ENCODE measurements at regions not wholly inside any gene's neighbourhood (a gene's known extent, or its start where the extent isn't known, plus 50 kb on each side); places are given as distances from the start of the nearest gene placed in this dataset.

- Histone ChIP-seq H4K20me1 (replicated peaks; ENCODE audit: insufficient read depth) (no peaks in the 10 kb centered on the region), H3K9me2 (ENCODE audit: insufficient read depth) (no peaks in the 10 kb centered on the region), H3F3A (replicated peaks; ENCODE audit: low read depth) (no peaks in the 10 kb centered on the region), H3K27ac (ENCODE audit: low read depth) (no peak overlapping the region), H2AFZ (no peak overlapping the region), H3K4me3 (no peak overlapping the region), H3K4me1 (ENCODE audit: insufficient read depth) (no peaks in the 10 kb centered on the region), H3K27me3 (ENCODE audit: insufficient read depth) (no peaks in the 10 kb centered on the region), H3K4me2 (no peak overlapping the region), H3K79me2 (replicated peaks; ENCODE audit: insufficient read depth) (no peaks in the 10 kb centered on the region), H3K36me3 (ENCODE audit: insufficient read depth) (no peaks in the 10 kb centered on the region)
- no peak for ATAC-seq
- no peak for DNase-seq (ENCODE audit: low spot score)
- no peak overlapping the region for H3K4me3 Mint-ChIP-seq
- H3K36me3 Mint-ChIP-seq (ENCODE audit: low read depth) = peaks cover 14% of the 10 kb centered on the region; the same call in 2 of the 3 replicates
- H3K9me3 Mint-ChIP-seq = peaks cover 22% of the 10 kb centered on the region
- no peak overlapping the region for H3K27ac Mint-ChIP-seq
- TF ChIP-seq, protein P1, sequence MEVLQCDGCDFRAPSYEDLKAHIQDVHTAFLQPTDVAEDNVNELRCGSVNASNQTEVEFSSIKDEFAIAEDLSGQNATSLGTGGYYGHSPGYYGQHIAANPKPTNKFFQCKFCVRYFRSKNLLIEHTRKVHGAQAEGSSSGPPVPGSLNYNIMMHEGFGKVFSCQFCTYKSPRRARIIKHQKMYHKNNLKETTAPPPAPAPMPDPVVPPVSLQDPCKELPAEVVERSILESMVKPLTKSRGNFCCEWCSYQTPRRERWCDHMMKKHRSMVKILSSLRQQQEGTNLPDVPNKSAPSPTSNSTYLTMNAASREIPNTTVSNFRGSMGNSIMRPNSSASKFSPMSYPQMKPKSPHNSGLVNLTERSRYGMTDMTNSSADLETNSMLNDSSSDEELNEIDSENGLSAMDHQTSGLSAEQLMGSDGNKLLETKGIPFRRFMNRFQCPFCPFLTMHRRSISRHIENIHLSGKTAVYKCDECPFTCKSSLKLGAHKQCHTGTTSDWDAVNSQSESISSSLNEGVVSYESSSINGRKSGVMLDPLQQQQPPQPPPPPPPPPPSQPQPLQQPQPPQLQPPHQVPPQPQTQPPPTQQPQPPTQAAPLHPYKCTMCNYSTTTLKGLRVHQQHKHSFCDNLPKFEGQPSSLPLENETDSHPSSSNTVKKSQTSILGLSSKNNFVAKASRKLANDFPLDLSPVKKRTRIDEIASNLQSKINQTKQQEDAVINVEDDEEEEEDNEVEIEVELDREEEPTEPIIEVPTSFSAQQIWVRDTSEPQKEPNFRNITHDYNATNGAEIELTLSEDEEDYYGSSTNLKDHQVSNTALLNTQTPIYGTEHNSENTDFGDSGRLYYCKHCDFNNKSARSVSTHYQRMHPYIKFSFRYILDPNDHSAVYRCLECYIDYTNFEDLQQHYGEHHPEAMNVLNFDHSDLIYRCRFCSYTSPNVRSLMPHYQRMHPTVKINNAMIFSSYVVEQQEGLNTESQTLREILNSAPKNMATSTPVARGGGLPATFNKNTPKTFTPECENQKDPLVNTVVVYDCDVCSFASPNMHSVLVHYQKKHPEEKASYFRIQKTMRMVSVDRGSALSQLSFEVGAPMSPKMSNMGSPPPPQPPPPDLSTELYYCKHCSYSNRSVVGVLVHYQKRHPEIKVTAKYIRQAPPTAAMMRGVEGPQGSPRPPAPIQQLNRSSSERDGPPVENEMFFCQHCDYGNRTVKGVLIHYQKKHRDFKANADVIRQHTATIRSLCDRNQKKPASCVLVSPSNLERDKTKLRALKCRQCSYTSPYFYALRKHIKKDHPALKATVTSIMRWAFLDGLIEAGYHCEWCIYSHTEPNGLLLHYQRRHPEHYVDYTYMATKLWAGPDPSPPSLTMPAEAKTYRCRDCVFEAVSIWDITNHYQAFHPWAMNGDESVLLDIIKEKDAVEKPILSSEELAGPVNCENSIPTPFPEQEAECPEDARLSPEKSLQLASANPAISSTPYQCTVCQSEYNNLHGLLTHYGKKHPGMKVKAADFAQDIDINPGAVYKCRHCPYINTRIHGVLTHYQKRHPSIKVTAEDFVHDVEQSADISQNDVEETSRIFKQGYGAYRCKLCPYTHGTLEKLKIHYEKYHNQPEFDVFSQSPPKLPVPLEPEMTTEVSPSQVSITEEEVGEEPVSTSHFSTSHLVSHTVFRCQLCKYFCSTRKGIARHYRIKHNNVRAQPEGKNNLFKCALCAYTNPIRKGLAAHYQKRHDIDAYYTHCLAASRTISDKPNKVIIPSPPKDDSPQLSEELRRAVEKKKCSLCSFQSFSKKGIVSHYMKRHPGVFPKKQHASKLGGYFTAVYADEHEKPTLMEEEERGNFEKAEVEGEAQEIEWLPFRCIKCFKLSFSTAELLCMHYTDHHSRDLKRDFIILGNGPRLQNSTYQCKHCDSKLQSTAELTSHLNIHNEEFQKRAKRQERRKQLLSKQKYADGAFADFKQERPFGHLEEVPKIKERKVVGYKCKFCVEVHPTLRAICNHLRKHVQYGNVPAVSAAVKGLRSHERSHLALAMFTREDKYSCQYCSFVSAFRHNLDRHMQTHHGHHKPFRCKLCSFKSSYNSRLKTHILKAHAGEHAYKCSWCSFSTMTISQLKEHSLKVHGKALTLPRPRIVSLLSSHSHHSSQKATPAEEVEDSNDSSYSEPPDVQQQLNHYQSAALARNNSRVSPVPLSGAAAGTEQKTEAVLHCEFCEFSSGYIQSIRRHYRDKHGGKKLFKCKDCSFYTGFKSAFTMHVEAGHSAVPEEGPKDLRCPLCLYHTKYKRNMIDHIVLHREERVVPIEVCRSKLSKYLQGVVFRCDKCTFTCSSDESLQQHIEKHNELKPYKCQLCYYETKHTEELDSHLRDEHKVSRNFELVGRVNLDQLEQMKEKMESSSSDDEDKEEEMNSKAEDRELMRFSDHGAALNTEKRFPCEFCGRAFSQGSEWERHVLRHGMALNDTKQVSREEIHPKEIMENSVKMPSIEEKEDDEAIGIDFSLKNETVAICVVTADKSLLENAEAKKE (CRISPR knock-in tag; IDR thresholded peaks at IDR 0.05) = no peak
- TF ChIP-seq EZH2 (IDR thresholded peaks at IDR 0.05; ENCODE audit: low read depth, unreplicated experiment) = no peak
- TF ChIP-seq JUNB (IDR thresholded peaks at IDR 0.05; ENCODE audit: unreplicated experiment) = no peak
- H3K4me1 Mint-ChIP-seq = no peaks in the 10 kb centered on the region
- no peaks in the 10 kb centered on the region for H3K27me3 Mint-ChIP-seq (ENCODE audit: insufficient read depth, low read depth, poor library complexity)
Observed at GRCh38 chr4:156414406-156414805, 460.7 kb upstream of the CTSO start.

GRCh38 chr4:156413239-156414135, 459.8 kb upstream of the CTSO start:
- ATAC-seq (no peak), DNase-seq (ENCODE audit: low spot score) (no peak)
- no peaks in the 10 kb centered on the region for H3K9me2 ChIP-seq (ENCODE audit: insufficient read depth)
- Mint-ChIP-seq H3K4me1 (no peaks in the 10 kb centered on the region), H3K27ac (no peak overlapping the region), H3K9me3 (peaks cover 22% of the 10 kb centered on the region), H3K36me3 (ENCODE audit: low read depth) (peaks cover 14% of the 10 kb centered on the region; the same call in 2 of the 3 replicates), H3K27me3 (ENCODE audit: insufficient read depth, low read depth, poor library complexity) (no peaks in the 10 kb centered on the region), H3K4me3 (no peak overlapping the region)
- no peak overlapping the region for H3K4me3 ChIP-seq
- no peaks in the 10 kb centered on the region for H3K27me3 ChIP-seq (ENCODE audit: insufficient read depth)
- no peaks in the 10 kb centered on the region for H4K20me1 ChIP-seq (replicated peaks; ENCODE audit: insufficient read depth)
- H3K36me3 ChIP-seq (ENCODE audit: insufficient read depth) = no peaks in the 10 kb centered on the region
- no peaks in the 10 kb centered on the region for H3K79me2 ChIP-seq (replicated peaks; ENCODE audit: insufficient read depth)
- no peak overlapping the region for H3K4me2 ChIP-seq
- no peak overlapping the region for H2AFZ ChIP-seq
- H3F3A ChIP-seq (replicated peaks; ENCODE audit: low read depth) = no peaks in the 10 kb centered on the region
- H3K27ac ChIP-seq (ENCODE audit: low read depth) = no peak overlapping the region
- no peaks in the 10 kb centered on the region for H3K4me1 ChIP-seq (ENCODE audit: insufficient read depth)
- no peak for TF ChIP-seq EZH2phosphoT487 (IDR thresholded peaks at IDR 0.05; ENCODE audit: unreplicated experiment)
- TF ChIP-seq, protein P2, sequence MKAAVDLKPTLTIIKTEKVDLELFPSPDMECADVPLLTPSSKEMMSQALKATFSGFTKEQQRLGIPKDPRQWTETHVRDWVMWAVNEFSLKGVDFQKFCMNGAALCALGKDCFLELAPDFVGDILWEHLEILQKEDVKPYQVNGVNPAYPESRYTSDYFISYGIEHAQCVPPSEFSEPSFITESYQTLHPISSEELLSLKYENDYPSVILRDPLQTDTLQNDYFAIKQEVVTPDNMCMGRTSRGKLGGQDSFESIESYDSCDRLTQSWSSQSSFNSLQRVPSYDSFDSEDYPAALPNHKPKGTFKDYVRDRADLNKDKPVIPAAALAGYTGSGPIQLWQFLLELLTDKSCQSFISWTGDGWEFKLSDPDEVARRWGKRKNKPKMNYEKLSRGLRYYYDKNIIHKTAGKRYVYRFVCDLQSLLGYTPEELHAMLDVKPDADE (IDR thresholded peaks at IDR 0.05) = no peak
- no peak for TF ChIP-seq REST (IDR thresholded peaks at IDR 0.05; ENCODE audit: unreplicated experiment)
- TF ChIP-seq, protein P3, sequence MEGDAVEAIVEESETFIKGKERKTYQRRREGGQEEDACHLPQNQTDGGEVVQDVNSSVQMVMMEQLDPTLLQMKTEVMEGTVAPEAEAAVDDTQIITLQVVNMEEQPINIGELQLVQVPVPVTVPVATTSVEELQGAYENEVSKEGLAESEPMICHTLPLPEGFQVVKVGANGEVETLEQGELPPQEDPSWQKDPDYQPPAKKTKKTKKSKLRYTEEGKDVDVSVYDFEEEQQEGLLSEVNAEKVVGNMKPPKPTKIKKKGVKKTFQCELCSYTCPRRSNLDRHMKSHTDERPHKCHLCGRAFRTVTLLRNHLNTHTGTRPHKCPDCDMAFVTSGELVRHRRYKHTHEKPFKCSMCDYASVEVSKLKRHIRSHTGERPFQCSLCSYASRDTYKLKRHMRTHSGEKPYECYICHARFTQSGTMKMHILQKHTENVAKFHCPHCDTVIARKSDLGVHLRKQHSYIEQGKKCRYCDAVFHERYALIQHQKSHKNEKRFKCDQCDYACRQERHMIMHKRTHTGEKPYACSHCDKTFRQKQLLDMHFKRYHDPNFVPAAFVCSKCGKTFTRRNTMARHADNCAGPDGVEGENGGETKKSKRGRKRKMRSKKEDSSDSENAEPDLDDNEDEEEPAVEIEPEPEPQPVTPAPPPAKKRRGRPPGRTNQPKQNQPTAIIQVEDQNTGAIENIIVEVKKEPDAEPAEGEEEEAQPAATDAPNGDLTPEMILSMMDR (conservative IDR thresholded peaks at IDR 0.05; ENCODE audit: low read depth in 2 of 2) = no peak
- no peak for TF ChIP-seq EZH2 (IDR thresholded peaks at IDR 0.05; ENCODE audit: low read depth, unreplicated experiment)

All from GM23338 (cell line).